ENCODE measurements at regions not wholly inside any gene's neighbourhood (a gene's known extent, or its start where the extent isn't known, plus 50 kb on each side); places are given as distances from the start of the nearest gene placed in this dataset.
A peak's percentile ranks its signal among the peaks of the same experiment; 100 is the strongest.
"Not testable (repeated sequence)": the region's sequence is repeated elsewhere in the genome, so short reads cannot be mapped to it uniquely, and the experiment has no call there.

GRCh38 chr6:55089325-55089724, 85.0 kb upstream of the HCRTR2 start:
- H3K4me3 ChIP-seq (ENCODE audit: low read length), result no peak overlapping the region
- no peak for TF ChIP-seq CTCF (conservative IDR thresholded peaks at IDR 0.05; ENCODE audit: low read length)
- DNase-seq (ENCODE audit: low read depth), result no peak

DNA sequence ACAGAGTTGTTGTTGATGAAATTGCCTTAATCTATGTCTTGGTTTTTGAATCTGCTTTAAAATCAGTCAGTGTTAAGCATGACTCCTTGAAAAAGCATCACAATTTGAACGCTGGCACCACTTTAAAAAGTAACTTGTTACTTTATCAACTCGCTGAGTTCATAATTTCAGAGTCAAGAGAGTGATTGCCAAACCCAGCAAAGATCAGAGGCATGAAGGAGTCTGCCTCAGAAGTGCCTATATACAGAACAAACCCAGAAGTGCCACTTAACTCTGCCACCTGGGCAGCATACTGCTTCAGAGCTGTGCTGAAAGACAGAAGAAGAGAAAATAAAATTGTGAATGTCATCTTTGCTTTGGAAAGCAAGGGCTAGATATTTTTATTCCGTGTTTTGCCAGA, 73.6 kb upstream of the HCRTR2 start:
- DNase-seq (ENCODE audit: low read depth), result no peak
- no peak overlapping the region for H3K4me3 ChIP-seq (ENCODE audit: low read length)
- no peak for TF ChIP-seq CTCF (conservative IDR thresholded peaks at IDR 0.05; ENCODE audit: low read length)

- TF ChIP-seq CTCF (conservative IDR thresholded peaks at IDR 0.05; ENCODE audit: low read length), result no peak
- H3K4me3 ChIP-seq (ENCODE audit: low read length), result no peak overlapping the region
- no peak for DNase-seq (ENCODE audit: low read depth)
Measured at GRCh38 chr6:55101157-55101556, 73.2 kb upstream of the HCRTR2 start.

- TF ChIP-seq CTCF (conservative IDR thresholded peaks at IDR 0.05; ENCODE audit: low read length), result no peak
- H3K4me3 ChIP-seq (ENCODE audit: low read length), result no peak overlapping the region
- peak; percentile 33 for DNase-seq (ENCODE audit: low read depth)
Measured at GRCh38 chr6:55108134-55109130, 65.9 kb upstream of the HCRTR2 start.

GRCh38 chr6:55117267-55117666, 57.0 kb upstream of the HCRTR2 start:
- DNase-seq (ENCODE audit: low read depth), result no peak
- no peak overlapping the region for H3K4me3 ChIP-seq (ENCODE audit: low read length)
- no peak for TF ChIP-seq CTCF (conservative IDR thresholded peaks at IDR 0.05; ENCODE audit: low read length)

DNA sequence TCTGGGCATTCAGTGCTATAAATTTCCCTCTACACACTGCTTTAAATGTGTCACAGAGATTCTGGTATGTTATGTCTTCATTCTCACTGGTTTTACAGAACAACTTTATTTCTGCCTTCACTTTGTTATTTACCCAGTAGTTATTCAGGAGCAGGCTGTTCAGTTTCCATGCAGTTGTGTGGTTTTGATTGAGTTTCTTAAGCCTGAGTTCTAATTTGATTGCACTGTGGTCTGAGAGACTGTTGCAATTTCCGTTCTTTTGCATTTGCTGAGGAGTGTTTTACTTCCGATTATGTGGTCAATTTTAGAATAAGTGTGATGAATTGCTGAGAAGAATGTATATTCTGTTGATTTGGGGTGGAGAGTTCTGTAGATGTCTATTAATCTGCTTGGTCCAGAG, 50.1 kb upstream of the HCRTR2 start:
- DNase-seq (ENCODE audit: low read depth), result not testable (repeated sequence)

More for the DNA sequence above, 50.1 kb upstream of the HCRTR2 start:
- H3K4me3 ChIP-seq (ENCODE audit: low read length), result not testable (repeated sequence)

Measured in AG10803 (cell line).